A172 (cell line): ENCODE measurements at regions not wholly inside any gene's neighbourhood (a gene's known extent, or its start where the extent isn't known, plus 50 kb on each side); places are given as distances from the start of the nearest gene placed in this dataset.
"Not testable (repeated sequence)": the region's sequence is repeated elsewhere in the genome, so short reads cannot be mapped to it uniquely, and the experiment has no call there.

ENCODE experiments used
- DNase-seq: peaks from one replicate; pipeline ENCODE4 v3.0.0-alpha.2; 2015; ENCODE audit warnings: low spot score

- peak; percentile 26 for DNase-seq
Observed at GRCh38 chr16:66247516-66248481, 118.7 kb upstream of the CDH5 start.

- no peak for DNase-seq
Observed at GRCh38 chr16:66245868-66246267, 120.6 kb upstream of the CDH5 start.

- DNase-seq: no peak
Observed at GRCh38 chr16:66245072-66245471, 121.4 kb upstream of the CDH5 start.

GRCh38 chr16:66242672-66243071 is 123.8 kb upstream of the CDH5 start:
- no peak for DNase-seq

GRCh38 chr16:66242206-66242605 is 124.3 kb upstream of the CDH5 start:
- not testable (repeated sequence) for DNase-seq

- no peak for DNase-seq
Observed at GRCh38 chr16:66240631-66241395, 125.7 kb upstream of the CDH5 start.

- no peak for DNase-seq
Observed at GRCh38 chr16:66240088-66240487, 126.4 kb upstream of the CDH5 start.

GRCh38 chr16:66238696-66239095 is 127.8 kb upstream of the CDH5 start:
- DNase-seq: no peak

- DNase-seq: no peak
Observed at GRCh38 chr16:66236301-66236700, 130.2 kb upstream of the CDH5 start.

- no peak for DNase-seq
Observed at GRCh38 chr16:66231452-66232160, 134.9 kb upstream of the CDH5 start.

GRCh38 chr16:66229651-66230050 is 136.8 kb upstream of the CDH5 start:
- no peak for DNase-seq

- peak; percentile 65 for DNase-seq
Observed at GRCh38 chr16:66228792-66229191, 137.7 kb upstream of the CDH5 start.

- no peak for DNase-seq
Observed at GRCh38 chr16:66227766-66228530, 138.5 kb upstream of the CDH5 start.

- no peak for DNase-seq
Observed at GRCh38 chr16:66226762-66227161, 139.7 kb upstream of the CDH5 start.

GRCh38 chr16:66225696-66226095 is 140.8 kb upstream of the CDH5 start:
- DNase-seq: no peak

GRCh38 chr16:66224626-66225025 is 141.9 kb upstream of the CDH5 start:
- no peak for DNase-seq

GRCh38 chr16:66224186-66224585 is 142.3 kb upstream of the CDH5 start:
- no peak for DNase-seq

- no peak for DNase-seq
Observed at GRCh38 chr16:66223176-66223780, 143.2 kb upstream of the CDH5 start.

- no peak for DNase-seq
Observed at GRCh38 chr16:66222756-66223155, 143.7 kb upstream of the CDH5 start.

- DNase-seq: no peak
Observed at GRCh38 chr16:66220702-66221101, 145.8 kb upstream of the CDH5 start.

- no peak for DNase-seq
Observed at GRCh38 chr16:66219491-66219890, 147.0 kb upstream of the CDH5 start.
